ENCODE measurements at regions not wholly inside any gene's neighbourhood (a gene's known extent, or its start where the extent isn't known, plus 50 kb on each side); places are given as distances from the start of the nearest gene placed in this dataset.

DNA sequence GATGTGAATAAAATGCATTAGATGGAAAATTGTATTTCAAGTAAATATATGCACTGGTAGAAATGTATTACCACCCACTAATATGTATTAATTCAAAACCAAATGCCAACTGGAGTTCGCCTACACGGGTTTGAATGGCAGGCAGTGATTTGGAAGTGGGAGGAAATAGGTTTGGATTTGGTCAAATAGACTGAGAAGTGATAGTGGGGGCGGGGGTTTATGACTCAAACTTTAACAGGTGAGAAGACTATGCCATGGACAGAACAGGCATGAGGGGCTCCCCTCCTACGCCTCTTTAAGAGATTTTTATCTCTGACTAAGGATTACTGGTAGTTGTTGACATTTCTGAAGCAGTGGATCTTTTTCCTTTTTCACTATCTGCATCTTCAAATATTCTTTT lies 677.8 kb downstream of the NTRK3 start:
- TF ChIP-seq, protein P1, sequence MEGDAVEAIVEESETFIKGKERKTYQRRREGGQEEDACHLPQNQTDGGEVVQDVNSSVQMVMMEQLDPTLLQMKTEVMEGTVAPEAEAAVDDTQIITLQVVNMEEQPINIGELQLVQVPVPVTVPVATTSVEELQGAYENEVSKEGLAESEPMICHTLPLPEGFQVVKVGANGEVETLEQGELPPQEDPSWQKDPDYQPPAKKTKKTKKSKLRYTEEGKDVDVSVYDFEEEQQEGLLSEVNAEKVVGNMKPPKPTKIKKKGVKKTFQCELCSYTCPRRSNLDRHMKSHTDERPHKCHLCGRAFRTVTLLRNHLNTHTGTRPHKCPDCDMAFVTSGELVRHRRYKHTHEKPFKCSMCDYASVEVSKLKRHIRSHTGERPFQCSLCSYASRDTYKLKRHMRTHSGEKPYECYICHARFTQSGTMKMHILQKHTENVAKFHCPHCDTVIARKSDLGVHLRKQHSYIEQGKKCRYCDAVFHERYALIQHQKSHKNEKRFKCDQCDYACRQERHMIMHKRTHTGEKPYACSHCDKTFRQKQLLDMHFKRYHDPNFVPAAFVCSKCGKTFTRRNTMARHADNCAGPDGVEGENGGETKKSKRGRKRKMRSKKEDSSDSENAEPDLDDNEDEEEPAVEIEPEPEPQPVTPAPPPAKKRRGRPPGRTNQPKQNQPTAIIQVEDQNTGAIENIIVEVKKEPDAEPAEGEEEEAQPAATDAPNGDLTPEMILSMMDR (IDR thresholded peaks at IDR 0.05; ENCODE audit: poor library complexity, severe bottlenecking): no peak
- TF ChIP-seq POLR2AphosphoS5 (IDR thresholded peaks at IDR 0.05) (no peak), REST (IDR thresholded peaks at IDR 0.05; ENCODE audit: borderline replicate concordance) (no peak), RAD21 (conservative IDR thresholded peaks at IDR 0.05) (no peak), TAF1 (IDR thresholded peaks at IDR 0.05; ENCODE audit: low read depth) (no peak), SMC3 (conservative IDR thresholded peaks at IDR 0.05; ENCODE audit: poor library complexity) (no peak), MXI1 (conservative IDR thresholded peaks at IDR 0.05; ENCODE audit: poor library complexity, severe bottlenecking) (no peak), EP300 (conservative IDR thresholded peaks at IDR 0.05; ENCODE audit: poor library complexity, severe bottlenecking) (no peak), EZH2 (IDR thresholded peaks at IDR 0.05; ENCODE audit: borderline replicate concordance, insufficient read depth, low read length, poor library complexity, severe bottlenecking) (no peak)

Data from neural cell (in vitro differentiated cells).